ENCODE measurements at regions not wholly inside any gene's neighbourhood (a gene's known extent, or its start where the extent isn't known, plus 50 kb on each side); places are given as distances from the start of the nearest gene placed in this dataset.

GRCh38 chr15:99895189-99895955 is 162.1 kb upstream of the LYSMD4 start:
- TF ChIP-seq, protein P1, sequence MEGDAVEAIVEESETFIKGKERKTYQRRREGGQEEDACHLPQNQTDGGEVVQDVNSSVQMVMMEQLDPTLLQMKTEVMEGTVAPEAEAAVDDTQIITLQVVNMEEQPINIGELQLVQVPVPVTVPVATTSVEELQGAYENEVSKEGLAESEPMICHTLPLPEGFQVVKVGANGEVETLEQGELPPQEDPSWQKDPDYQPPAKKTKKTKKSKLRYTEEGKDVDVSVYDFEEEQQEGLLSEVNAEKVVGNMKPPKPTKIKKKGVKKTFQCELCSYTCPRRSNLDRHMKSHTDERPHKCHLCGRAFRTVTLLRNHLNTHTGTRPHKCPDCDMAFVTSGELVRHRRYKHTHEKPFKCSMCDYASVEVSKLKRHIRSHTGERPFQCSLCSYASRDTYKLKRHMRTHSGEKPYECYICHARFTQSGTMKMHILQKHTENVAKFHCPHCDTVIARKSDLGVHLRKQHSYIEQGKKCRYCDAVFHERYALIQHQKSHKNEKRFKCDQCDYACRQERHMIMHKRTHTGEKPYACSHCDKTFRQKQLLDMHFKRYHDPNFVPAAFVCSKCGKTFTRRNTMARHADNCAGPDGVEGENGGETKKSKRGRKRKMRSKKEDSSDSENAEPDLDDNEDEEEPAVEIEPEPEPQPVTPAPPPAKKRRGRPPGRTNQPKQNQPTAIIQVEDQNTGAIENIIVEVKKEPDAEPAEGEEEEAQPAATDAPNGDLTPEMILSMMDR (conservative IDR thresholded peaks at IDR 0.05; ENCODE audit: control insufficient read depth, insufficient read depth, low read depth, low read length): no peak

DNA sequence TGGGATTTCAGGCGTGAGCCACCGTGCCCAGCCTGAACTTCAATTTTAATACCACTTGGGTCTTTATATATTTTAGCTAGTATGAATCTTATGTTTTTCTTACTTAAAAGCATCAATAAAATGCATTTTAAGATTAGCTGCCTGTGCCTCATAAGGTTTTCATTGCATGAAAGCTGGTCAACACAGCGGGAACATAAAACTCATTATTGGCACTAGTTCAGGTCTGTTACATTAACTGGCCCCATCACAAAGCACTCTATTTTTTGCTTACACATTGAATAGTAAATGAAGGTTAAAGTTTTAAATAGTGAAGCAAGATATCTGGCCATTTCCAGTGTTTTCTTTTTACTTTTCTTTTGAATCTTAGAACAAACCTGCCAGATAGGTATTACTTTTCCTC is 145.6 kb upstream of the LYSMD4 start:
- no peak overlapping the region for H3K4me3 ChIP-seq (ENCODE audit: control insufficient read depth, low read depth, low read length)
- TF ChIP-seq, protein P1 (conservative IDR thresholded peaks at IDR 0.05; ENCODE audit: control insufficient read depth, insufficient read depth, low read depth, low read length): no peak
- DNase-seq (ENCODE audit: low read depth): no peak

More at GRCh38 chr15:99895189-99895955, 162.1 kb upstream of the LYSMD4 start:
- no peak for DNase-seq (ENCODE audit: low read depth)
- no peak overlapping the region for H3K4me3 ChIP-seq (ENCODE audit: control insufficient read depth, low read depth, low read length)

DNA sequence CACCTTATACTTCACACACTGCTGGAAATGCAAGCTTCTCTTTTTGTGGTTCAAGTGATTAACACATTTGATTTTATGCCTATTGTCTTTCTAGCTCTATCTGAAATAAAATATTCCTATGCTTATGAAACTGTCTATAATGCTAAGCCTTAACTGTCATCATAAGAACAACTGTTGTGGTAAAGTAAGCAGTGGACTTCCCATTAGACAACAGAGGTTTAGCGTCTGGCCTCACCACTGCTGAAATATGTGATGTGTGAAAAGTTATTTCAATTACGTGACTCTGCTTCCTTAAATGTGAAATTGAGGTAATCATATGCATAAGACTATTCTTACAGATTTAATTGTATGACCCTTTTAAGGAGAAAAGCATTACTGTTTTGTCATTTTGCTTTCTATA is 140.2 kb upstream of the LYSMD4 start:
- H3K4me3 ChIP-seq (ENCODE audit: control insufficient read depth, low read depth, low read length): no peak overlapping the region
- TF ChIP-seq, protein P1 (conservative IDR thresholded peaks at IDR 0.05; ENCODE audit: control insufficient read depth, insufficient read depth, low read depth, low read length): no peak

GRCh38 chr15:99863550-99864198 is 130.4 kb upstream of the LYSMD4 start:
- no peak for DNase-seq (ENCODE audit: low read depth)
- TF ChIP-seq, protein P1 (conservative IDR thresholded peaks at IDR 0.05; ENCODE audit: control insufficient read depth, insufficient read depth, low read depth, low read length): no peak
- no peak overlapping the region for H3K4me3 ChIP-seq (ENCODE audit: control insufficient read depth, low read depth, low read length)

More for the DNA sequence above, 140.2 kb upstream of the LYSMD4 start:
- DNase-seq (ENCODE audit: low read depth): no peak

DNA sequence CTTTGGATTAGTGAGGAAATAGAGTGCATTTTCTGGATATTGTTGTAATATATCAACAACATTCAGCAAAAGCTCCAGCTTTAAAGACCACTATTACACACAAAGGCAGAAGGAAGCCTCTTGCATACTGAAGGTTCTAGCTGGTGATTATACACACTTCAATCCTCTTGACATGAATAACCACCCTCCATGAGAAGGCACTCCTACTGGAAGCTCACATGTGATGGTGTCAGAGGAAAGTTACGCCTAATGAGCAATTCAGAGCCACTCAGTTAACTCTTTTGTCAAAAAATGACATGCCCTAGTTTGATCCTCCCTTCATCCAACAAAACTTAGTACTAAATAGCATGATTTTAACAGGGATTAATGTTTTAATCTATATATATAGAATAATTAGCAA is 124.6 kb upstream of the LYSMD4 start:
- H3K4me3 ChIP-seq (ENCODE audit: control insufficient read depth, low read depth, low read length): no peak overlapping the region
- no peak for DNase-seq (ENCODE audit: low read depth)
- TF ChIP-seq, protein P1 (conservative IDR thresholded peaks at IDR 0.05; ENCODE audit: control insufficient read depth, insufficient read depth, low read depth, low read length): no peak

DNA sequence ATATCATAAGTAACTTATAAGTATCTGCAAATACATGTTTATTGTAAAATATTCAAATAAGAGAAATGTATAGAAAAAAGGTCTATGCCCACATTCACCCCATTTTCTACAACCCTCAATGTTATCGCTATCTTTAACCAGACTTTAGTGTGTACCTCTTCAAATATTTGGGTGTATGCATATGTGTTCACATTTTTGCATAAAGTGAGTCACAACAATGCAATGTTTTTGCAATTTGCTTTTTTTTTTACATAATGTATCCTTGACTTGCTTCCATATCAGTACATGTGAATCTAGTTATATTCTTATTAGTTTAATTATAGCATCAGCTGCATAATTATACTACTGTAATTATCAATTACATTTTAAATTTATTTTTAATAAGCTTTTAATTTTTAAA is 117.3 kb upstream of the LYSMD4 start:
- no peak for DNase-seq (ENCODE audit: low read depth)

More for the DNA sequence above, 117.3 kb upstream of the LYSMD4 start:
- no peak overlapping the region for H3K4me3 ChIP-seq (ENCODE audit: control insufficient read depth, low read depth, low read length)
- TF ChIP-seq, protein P1 (conservative IDR thresholded peaks at IDR 0.05; ENCODE audit: control insufficient read depth, insufficient read depth, low read depth, low read length): no peak

All from fibroblast of mammary gland (primary cell).